NT2/D1 (cell line): ENCODE measurements at regions not wholly inside any gene's neighbourhood (a gene's known extent, or its start where the extent isn't known, plus 50 kb on each side); places are given as distances from the start of the nearest gene placed in this dataset.
"Not testable (repeated sequence)": the region's sequence is repeated elsewhere in the genome, so short reads cannot be mapped to it uniquely, and the experiment has no call there.

Source experiments
- SUZ12 ChIP-seq: IDR thresholded peaks from 2 replicates; pipeline ENCODE4 v1.6.1; 2011; ENCODE audit not compliant: insufficient read length, insufficient read depth; ENCODE audit errors: extremely low read depth
- YY1 ChIP-seq: IDR thresholded peaks from 2 replicates; pipeline ENCODE4 v1.6.1; 2011; ENCODE audit not compliant: insufficient read length, insufficient read depth
- ZNF274 ChIP-seq: IDR thresholded peaks from 2 replicates; pipeline ENCODE4 v1.6.1; 2011; ENCODE audit warnings: mild to moderate bottlenecking, low read depth, low read length

DNA sequence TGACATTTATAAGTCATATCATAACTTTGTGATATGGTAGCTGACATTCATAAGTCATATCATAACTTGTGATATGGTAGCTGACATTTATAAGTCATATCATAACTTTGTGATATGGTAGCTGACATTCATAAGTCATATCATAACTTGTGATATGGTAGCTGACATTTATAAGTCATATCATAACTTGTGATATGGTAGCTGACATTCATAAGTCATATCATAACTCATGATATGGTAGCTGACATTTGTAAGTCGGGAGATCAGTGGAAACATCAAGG is 100.7 kb upstream of the SEC11C start:
- TF ChIP-seq YY1, SUZ12, ZNF274: not testable (repeated sequence)
